NCI-H1694 (cell line): ENCODE measurements at regions not wholly inside any gene's neighbourhood (a gene's known extent, or its start where the extent isn't known, plus 50 kb on each side); places are given as distances from the start of the nearest gene placed in this dataset.
"Not testable (repeated sequence)": the region's sequence is repeated elsewhere in the genome, so short reads cannot be mapped to it uniquely, and the experiment has no call there.

Source experiments
- DNase-seq: peaks from one replicate; lab custom pipeline; 2025; lab: John Stamatoyannopoulos, UW

DNA sequence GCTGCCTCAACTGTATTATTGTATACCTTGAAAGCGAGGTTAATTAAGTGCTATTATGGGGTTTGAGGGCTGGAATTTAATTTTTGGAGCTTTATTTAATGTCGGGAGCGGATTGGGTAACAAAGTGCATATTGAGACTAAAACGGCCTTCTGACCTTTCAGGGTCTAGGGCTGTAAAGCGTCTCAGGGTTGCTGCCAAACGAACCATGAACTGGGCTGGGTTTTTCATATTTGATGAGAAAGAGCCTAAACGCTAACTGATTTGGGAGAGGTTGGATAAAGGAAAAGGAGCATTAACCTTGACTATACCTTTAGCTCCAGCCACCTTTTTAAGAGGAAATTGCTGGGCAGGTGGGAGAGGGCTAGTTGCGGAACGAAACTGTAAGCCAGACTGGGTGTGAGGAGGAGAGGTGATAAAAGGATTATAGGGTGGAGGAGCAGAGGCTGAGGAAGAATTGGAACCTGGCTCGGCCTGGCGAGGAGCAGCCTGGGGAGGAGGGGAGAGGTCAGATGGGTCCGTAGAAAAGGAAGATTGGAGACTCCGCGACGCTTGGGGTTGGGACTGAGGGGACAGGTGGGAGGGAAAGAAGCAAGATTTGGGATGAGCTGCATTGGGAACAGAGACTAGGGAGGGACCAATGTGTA lies 209.0 kb upstream of the ELL2 start:
- DNase-seq = not testable (repeated sequence)

DNA sequence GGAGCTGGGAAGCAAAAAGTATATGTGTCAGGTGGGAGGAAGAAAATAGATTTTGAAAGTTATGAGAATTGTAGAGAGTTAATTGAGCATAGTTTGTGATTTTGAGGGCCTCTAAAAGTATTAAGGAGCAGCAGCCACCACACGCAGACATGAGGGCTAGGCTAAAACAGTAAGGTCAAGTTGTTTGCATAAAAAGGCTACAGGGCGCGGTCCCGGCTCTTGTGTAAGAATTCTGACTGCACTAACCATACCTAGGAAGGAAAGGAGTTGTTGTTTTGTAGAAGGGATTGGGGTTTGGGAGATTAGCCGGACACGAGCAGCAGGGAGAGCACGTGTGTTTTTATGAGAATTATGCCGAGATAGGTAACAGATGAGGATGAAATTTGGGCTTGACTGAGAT lies 207.2 kb upstream of the ELL2 start:
- DNase-seq = not testable (repeated sequence)

DNA sequence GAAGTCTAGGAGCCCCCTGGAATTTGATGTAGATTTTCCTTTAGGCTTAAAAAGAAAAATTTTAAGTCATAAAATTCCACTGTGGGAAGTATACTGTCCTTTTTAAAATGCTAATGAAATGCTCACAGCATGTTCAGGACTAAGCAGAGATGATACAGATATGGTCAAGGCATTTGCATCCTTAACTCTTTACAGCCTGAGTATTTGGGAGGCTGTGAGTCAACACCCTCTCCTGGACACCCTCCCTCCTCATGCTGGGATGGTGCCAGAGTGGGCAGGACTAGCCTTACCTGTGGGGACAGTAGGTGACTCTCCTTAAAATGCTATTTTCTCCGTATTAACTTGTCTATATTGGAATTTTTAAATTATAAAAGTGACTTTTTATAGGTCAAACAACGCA lies 197.4 kb upstream of the ELL2 start:
- DNase-seq = no peak

DNA sequence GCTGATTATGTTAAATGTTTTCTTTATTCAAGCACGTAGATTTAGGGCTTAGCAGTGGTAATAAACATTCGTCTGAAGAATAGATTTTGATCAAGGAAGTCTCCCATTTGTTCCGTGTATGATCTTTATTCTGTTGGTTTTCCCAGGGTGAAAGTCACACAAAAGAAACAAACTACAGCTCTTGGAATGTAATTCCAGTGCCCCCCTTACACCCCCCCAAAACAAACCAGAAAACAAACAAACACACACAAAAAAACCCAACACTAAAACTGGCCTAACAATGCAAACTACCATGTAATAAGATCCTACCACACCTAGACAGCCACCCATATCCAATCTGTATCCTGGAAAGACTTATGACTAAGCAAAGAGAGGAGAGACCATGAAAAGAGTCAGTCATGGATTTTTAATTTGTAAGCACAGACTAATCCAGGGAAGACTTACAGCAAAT lies 196.2 kb upstream of the ELL2 start:
- DNase-seq = no peak

DNA sequence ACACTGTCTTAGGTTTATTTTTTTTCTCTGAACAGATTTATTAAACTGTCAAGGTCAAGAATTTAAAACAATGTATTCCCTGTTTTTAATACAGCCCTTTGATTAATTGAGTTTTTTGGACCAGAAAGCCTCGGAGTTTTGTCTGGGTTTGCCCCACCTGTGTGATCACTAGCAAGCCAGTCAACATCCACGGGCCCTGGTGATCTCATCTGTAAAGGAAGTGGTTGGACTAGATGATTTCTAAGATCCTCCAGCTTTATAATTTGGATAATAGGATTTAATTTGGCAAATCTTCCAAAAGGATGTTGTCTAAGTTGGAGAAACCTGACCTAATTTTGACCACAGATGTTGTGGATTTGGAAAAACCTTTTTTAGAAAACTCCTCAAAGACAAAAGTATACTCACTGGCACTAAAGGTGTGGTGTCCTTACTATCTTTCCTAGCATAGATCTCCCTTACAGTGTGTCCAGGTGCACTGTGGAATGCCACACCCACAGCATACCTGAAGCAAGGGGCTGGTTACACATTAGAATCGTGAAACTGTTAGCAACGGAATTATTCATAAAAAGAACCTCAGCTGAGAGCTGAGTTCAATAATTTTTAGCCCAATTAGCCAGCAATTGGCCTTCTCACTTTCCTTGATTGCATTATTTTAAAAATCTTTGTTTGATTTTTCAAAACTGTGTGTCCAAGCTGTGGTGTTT lies 195.6 kb upstream of the ELL2 start:
- no peak for DNase-seq

DNA sequence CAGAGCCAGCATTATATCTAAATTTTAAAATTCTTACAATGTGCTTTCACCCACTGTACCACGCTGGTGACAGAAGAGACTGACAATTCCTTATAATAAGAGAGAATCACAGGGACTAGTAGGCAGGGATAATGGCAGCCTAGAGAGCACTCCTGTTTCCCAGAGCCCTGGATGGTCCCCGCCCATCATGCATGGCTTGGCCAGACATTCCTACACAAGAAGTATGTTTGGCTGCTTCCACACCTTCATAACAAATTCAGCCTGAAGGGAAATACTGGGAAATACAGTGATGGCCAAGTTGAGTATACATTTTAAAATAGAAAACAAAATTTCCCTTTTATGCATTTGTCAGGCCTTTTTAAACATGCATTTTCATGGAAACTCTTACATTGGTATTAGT lies 193.5 kb upstream of the ELL2 start:
- no peak for DNase-seq

DNA sequence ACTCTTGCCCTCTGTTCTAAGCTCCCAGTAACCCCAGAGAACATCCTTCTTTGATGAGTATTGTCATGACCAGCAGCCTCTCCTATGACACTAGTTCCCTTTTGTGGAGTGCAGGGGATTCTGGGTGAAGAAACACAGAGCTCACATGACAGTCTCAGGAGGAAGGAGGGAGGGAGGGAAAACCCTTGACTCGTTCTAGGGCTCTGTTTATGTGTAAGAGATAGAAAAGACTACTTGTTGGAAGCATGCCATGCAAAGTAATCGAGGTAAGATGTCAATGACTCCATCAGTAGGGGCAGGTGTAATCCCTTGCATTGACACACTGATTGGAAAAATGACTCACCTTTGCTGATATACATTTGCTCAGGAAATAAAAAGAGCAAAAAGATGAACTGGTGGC lies 190.2 kb upstream of the ELL2 start:
- DNase-seq = no peak

DNA sequence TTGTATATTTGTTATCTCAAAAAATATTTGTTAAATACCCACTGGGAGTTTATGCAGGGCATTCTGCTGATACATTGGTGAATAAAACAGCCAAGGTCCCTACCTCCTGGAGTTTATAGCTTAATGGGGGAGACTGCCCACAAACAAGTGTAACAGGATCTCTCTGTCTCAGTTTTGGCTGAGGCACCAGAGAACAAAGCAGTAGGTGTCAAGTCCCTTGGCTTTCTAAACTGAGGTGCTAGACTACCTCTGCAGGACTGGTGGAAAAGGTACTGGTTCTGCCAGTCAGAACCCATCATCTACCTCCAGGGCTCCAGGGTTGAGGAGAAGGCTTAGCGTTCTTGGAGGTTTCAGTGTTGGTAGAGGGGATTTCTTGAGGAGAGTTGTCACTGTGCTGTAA lies 188.4 kb upstream of the ELL2 start:
- DNase-seq = no peak

DNA sequence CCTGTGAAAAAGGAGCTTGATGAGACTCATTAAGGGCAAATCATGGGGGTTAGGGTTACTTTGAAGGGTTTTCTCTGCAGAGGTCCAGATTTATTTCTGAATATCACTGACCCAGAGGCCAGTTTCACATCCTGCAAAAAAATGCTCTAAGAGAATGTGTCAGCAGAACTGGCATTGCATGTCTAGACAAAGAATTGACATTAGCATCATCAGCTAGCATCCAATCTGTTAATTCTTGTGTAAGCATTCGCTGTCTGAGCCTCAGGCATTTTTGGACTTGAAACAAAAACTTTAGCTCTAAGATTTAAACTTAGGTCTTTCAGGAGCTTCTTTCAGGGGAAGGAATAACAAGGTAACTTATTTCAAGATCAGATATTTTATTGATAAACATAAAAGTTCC lies 187.9 kb upstream of the ELL2 start:
- no peak for DNase-seq

DNA sequence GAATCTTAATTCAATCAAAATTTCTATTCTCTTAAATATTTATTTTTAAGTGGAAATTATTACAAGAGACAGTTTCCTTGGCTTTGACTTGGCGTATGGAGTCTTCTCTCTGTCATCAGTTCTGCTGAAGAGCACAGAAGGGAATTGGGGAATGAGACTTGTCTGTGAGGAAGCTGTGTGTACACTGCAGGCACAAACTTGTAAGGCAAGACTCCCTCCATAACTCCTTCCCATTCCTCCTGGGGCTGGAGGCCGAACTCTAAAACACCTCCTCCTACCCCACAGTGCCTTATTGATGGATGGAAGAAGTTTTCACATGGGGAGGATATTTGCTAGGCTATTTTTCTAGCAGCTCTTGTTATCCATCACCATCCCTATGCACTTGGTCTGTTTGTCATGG lies 187.4 kb upstream of the ELL2 start:
- DNase-seq = no peak

DNA sequence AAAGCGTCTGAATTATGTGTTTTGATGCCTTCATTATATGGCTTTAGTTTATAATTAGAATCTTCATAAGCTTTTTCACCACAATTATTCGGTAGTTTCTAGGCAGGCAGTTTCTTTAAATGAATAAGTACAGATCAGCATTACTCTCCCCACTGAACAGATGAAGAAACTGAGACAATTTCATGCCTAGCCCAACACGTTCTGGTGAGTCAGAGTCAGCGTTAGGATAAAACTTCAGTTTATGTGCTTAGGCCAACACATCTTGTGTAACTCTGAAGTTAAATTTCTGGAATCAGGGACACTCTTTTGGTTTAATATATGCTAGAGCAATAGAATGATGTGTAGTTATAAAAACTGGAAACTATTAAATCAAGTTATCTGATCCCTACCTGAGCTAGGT lies 186.7 kb upstream of the ELL2 start:
- DNase-seq = no peak

DNA sequence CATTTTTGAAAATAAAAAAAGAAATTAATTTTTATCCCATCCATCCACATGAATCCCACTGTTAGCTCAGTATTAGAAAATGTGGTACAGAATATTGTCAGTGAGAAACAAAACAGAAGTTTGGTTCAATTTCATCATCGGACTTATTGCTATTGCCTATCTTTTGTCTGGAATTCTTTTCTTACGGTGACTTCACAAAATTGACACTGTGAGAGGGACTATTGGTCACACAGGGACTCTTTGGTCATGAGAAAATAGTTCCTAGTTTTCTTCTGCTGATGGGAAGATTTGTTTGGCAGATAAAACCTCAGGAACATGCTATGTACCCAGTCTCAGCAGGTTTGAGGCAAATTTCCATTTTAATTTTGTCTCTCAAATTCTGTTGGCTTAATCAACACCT lies 186.2 kb upstream of the ELL2 start:
- no peak for DNase-seq

DNA sequence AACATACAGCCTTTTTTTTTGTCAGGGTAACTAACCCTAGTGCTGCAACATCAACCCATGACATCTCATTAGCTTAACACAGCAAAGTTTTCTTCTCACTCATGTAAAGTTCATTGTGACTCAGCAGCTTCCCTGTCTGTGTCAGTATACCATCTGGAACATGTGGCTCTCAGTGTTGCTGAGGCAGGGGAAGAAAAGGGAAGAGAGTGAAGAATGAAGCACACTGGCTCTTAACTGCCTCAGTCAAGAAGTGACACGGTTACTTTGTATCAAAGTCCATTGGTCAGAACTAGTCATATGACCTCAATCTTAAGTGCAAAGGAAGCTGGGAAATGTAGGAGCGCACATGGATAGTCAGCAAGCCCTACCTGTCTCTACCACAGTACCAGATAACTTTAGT lies 185.0 kb upstream of the ELL2 start:
- no peak for DNase-seq

DNA sequence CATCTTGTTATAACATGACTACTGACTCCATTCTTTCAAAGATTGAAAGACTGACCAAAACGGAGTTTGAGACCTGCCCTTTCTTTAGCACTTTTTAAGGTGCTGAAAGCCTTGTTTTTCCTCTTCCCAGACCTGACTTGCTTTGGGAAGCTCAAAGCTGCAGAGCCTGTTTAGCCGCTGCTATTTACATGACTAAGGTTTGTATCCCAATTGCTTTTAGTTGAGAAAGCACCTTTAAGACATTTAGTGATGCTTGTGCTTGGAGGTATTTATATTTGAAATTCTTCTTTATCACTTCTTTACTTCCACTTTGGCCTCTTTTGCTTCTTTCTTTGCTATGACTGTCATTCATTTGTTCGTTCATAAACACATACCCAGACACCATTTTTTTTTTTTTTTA lies 182.6 kb upstream of the ELL2 start:
- DNase-seq = no peak

DNA sequence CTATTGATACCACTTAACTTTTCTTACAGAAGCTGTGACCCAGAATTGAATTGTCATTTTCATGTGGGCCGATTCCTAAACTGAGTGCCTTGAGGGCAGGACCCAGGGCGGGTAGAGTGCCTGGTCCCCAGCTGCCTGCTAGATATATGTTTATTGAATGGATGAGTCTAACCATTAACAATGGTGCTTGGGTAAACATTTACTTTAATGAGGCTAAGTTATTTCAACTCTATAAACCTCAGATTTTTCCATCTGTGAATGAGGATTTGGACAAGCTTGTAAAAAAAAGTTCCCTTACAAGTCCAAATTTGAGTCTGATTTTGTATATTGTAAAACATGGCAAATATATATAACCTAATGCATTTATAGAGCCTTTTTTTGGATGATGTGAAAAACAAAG lies 181.8 kb upstream of the ELL2 start:
- DNase-seq = no peak

DNA sequence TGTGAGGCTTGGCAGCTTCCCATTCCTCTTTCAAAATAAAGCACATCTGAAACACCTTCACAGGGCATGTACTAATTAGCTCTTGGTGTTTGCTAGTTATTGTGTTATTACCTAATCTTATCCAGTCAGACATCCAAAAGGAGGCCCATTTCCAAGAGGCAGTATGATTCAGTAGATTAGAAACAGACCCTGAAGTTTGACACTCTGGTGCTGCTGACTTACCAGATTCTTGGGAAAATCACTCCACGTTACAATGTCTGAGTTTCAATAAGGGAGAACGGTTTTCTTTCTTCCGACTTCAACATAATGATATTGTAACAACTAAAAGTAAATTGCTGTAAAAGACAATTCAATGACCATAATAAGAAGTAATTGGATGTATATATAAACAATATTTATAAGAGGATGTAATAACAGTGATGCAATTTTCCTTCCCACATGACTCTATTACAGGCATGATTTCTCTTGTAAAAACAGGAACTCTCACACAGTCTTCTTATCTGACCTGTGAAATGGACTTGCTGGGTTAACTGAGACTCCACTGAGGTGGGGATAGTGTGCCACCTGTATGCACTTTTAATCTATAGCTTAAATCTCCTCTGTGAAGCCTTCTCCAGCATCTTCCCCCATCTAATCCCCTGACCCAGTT lies 181.3 kb upstream of the ELL2 start:
- DNase-seq = no peak

DNA sequence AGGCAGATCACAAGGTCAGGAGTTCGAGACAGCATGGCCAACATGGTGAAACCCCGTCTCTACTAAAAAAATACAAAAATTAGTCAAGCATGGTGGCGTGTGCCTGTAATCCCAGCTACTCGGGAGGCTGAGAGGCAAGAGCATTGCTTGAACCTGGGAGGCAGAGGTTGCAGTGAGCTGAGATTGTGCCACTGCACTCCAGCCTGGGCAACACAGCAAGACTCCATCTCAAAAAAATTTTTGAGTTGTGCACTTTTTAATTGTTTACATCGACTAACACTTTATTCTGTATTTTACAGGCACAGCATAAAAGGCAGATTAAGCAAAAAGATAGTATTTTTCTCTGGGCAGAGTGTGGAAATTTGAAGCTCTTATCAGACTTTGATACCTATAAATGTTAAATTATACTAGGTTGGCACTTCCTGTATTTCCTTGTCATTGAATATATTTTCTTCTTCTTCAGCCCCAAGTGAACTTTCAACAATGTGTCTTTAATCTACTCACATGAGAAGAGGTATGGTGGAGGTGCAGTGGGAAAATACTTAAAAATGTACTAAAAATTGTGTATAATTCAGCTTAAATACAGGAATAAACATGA lies 180.6 kb upstream of the ELL2 start:
- no peak for DNase-seq

DNA sequence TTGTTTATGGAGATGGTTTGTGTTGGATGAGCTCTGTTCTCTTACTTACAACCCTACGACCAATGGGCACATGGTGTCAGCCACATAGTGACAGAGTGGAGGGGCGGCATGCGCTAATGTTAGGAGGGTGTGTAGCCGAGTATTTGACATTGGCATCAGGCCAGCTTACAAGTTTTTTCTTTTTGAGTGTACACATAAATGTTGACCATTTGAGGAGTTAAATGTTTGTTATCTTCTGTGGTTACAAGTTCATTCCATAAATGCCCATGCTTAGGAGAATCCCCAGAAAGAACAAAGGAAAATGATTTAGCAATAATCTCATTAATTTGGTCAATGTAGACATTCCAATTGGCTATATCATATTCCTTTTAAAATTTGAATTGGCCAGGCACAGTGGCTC lies 180.1 kb upstream of the ELL2 start:
- no peak for DNase-seq

DNA sequence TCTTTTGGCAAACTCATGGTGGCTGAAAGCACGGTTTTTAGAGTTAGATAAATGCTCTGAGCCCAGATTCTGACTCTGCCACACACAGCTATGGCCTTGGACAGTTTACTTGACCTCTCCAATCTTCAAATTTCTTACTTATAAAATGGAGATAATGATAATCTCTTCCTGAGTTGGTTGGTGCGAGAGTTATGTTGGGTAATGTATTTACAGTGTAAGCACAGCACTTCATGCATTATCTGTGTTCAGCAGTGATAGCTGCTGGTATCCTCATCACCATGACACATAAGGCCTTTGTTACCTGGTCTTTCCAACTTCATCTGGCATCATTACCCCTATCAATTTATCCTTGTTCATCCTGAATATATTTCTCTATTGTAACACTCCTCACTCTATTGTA lies 178.8 kb upstream of the ELL2 start:
- DNase-seq = no peak

DNA sequence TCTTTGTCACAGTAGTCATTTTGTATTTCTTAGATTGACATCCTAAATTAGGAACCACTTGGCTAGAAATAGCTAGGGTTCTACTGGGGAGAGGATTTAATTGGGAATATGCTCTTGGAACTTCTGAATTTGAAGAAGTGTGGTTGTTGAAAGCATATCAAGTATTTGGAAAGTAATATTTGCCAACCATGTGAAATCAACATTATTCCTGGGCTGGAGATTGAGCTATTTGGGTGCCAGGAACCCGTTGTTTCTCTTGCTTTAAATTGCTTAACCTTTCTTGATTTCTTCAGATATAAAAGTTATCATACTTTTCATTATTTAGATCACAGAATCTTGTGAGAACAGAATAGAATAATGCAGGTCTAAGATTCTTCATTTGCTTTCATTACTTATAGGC lies 178.4 kb upstream of the ELL2 start:
- DNase-seq = no peak

DNA sequence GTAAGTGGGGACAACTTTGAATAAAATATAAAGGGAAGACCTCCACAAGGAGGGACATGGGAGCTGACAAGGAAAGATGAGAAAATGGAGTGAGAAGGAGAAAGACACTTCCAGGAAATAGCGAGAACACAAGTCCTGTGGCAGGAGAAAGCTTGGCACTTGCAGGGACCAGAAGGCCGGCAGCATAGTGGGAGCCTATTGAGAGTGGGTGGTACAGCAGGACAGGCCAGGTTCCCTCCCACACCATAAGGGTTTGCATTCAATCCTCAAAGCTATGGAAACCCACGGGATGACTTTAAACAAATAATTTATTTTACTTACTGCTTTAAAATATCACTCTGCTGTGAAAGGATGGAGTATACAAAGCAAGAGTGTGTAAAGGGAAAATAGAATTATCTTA lies 173.2 kb upstream of the ELL2 start:
- no peak for DNase-seq

DNA sequence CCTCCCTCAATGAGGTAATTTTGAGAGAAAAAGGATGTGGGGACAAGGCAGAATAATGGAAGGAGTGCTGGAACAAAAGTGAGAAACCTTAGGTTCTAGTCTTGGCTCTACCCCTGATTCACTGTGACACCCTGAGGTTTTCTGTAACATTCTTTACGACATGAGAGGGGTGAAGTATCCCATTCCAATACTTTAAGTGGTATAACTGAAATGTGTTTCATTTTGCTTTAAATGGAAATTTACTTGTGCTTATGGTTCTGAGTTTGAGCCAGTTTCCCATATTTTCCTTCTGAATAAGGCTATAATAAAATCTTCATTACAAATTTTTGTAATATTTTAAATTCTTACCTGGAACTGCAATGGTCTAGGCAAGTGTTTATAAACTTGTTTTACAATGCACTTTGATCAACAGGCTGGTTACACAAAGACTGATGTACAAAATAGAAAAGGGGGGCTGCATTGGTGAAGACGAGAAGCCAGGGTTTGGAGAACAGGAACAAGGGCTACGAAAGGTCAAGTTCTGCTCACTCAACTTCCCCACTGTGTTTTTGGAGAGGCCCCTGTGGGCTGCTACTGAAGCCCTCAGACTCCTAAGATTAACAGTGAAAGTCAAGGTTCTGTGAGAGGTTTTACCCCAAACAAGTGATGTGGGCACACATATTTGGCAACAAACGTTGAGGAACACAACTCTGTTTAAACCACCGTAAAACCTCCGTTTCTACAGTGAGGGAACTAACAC lies 171.9 kb upstream of the ELL2 start:
- no peak for DNase-seq

DNA sequence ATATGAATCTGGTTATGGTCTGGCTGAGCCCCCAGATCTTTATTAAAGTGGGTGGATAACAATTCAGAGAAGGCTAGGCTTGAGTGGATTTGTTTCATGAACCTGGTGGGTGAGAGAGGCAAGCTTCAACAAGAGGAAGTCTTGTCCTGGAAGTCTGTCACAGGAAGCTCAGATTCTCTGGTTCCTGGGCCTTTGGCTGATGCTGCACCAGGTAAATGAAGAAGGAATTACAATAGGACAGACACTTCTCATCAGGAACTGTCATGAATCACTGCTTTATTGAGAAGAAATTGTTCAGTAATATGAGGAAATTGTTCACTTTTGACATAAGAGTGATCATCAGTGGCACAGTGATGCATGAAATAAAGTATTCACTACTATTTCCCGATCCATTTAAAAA lies 167.6 kb upstream of the ELL2 start:
- no peak for DNase-seq
